ENCODE measurements at regions not wholly inside any gene's neighbourhood (a gene's known extent, or its start where the extent isn't known, plus 50 kb on each side); places are given as distances from the start of the nearest gene placed in this dataset.

- Mint-ChIP-seq H3K27me3 (no peaks in the 10 kb centered on the region), H3K36me3 (no peaks in the 10 kb centered on the region), H3K9me3 (peaks cover 19% of the 10 kb centered on the region), H3K4me1 (ENCODE audit: unreplicated experiment) (peaks cover 7% of the 10 kb centered on the region), H3K27ac (no peak overlapping the region), H3K4me3 (no peak overlapping the region)
- TF ChIP-seq CTCF (conservative IDR thresholded peaks at IDR 0.05): no peak
- no peak for DNase-seq (ENCODE audit: extremely low spot score, unreplicated experiment)
These were observed 248.8 kb downstream of the SLITRK5 start for GRCh38 chr13:87919956-87920355.

DNA sequence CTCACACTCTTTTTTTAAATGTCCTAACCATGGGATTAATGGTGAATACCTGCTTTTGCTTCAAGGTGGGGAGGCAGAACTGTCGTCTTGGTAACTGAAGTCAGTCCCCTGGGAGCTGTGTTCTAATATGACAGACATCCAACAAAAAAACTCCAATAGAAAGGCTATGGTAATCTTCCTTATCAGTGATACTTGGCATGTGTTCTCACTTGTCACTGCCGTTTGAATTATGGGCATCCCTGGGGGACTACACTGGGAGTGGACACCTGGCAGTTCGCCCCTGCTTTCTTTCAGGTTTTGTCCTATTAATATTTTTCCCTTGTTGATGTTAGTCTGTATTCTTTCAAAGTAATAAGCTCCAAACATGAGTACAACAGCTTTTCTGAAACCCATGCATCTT lies 252.6 kb downstream of the SLITRK5 start:
- Mint-ChIP-seq H3K9me3 (peaks cover 19% of the 10 kb centered on the region), H3K27ac (no peak overlapping the region), H3K4me3 (no peak overlapping the region), H3K4me1 (ENCODE audit: unreplicated experiment) (peaks cover 7% of the 10 kb centered on the region), H3K27me3 (no peaks in the 10 kb centered on the region), H3K36me3 (no peaks in the 10 kb centered on the region)
- TF ChIP-seq CTCF (conservative IDR thresholded peaks at IDR 0.05): no peak
- no peak for DNase-seq (ENCODE audit: extremely low spot score, unreplicated experiment)

DNA sequence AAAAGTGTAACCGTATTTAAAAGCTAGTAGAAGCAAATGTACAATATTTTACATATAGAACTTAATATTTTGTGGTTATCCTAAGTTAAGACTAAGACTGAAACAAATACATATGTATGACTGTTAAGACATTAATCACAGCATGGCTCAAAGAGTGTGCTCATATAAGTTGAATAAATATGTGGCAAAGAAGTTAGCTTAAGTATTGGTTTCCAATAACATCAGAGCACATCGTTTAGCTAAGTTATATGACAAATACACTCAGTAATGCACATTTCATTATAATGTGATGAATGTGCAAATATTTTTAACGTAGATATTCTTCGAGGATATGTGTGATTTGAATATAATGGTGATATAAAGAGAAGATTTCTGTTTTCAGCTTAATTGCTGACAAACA lies 253.8 kb downstream of the SLITRK5 start:
- H3K4me3 Mint-ChIP-seq: no peak overlapping the region
- no peak overlapping the region for H3K27ac Mint-ChIP-seq
- H3K9me3 Mint-ChIP-seq: peaks cover 19% of the 10 kb centered on the region
- DNase-seq (ENCODE audit: extremely low spot score, unreplicated experiment): no peak
- H3K36me3 Mint-ChIP-seq: no peaks in the 10 kb centered on the region
- no peaks in the 10 kb centered on the region for H3K27me3 Mint-ChIP-seq
- H3K4me1 Mint-ChIP-seq (ENCODE audit: unreplicated experiment): peaks cover 7% of the 10 kb centered on the region
- TF ChIP-seq CTCF (conservative IDR thresholded peaks at IDR 0.05): no peak

GRCh38 chr13:87940776-87941175 lies 269.6 kb downstream of the SLITRK5 start:
- TF ChIP-seq CTCF (conservative IDR thresholded peaks at IDR 0.05): no peak
- Mint-ChIP-seq H3K27me3 (no peaks in the 10 kb centered on the region), H3K36me3 (no peaks in the 10 kb centered on the region), H3K9me3 (no peaks in the 10 kb centered on the region), H3K27ac (no peak overlapping the region), H3K4me3 (no peak overlapping the region), H3K4me1 (ENCODE audit: unreplicated experiment) (no peaks in the 10 kb centered on the region)
- DNase-seq (ENCODE audit: extremely low spot score, unreplicated experiment): no peak

DNA sequence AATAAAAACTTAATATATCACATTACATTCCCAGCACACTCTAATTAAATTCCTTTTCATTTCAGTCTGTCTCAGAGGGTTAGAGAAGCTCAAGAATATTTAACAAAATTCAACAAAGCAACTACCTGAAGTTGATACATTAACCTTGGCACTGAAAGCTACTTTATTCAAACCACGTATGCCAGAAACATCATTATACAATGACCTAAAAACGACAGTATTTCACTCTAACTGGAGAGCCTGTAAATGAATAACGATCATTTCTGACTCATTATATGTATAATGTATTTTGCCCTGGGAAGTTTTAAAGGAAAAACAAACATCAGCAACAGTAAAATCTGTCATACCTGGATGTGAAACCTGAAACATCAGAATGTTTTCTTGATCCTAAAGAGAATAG lies 270.1 kb downstream of the SLITRK5 start:
- Mint-ChIP-seq H3K9me3 (no peaks in the 10 kb centered on the region), H3K27me3 (no peaks in the 10 kb centered on the region), H3K36me3 (no peaks in the 10 kb centered on the region), H3K4me1 (ENCODE audit: unreplicated experiment) (no peaks in the 10 kb centered on the region), H3K27ac (no peak overlapping the region), H3K4me3 (no peak overlapping the region)
- DNase-seq (ENCODE audit: extremely low spot score, unreplicated experiment): no peak
- TF ChIP-seq CTCF (conservative IDR thresholded peaks at IDR 0.05): no peak

DNA sequence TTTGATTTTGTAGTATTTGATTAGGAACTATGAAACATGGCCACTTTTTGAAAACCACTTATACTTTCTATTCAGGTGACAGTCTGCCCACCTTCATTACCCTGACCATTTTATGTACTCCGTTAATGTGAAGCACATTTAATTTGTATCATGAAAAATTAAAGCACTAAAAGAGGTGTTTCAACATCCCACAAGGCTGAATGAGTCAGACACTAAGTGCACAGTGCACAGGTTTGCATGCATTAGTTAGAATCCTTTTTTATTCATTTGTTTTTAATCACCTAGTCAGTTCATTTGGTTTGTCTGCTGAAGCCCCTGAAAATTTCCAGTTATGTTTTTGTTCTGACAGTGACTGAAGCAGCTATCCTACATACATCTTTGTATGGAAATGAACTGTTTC lies 271.0 kb downstream of the SLITRK5 start:
- no peak for DNase-seq (ENCODE audit: extremely low spot score, unreplicated experiment)
- TF ChIP-seq CTCF (conservative IDR thresholded peaks at IDR 0.05): no peak
- no peak overlapping the region for H3K27ac Mint-ChIP-seq
- no peaks in the 10 kb centered on the region for H3K27me3 Mint-ChIP-seq
- no peaks in the 10 kb centered on the region for H3K9me3 Mint-ChIP-seq
- no peaks in the 10 kb centered on the region for H3K4me1 Mint-ChIP-seq (ENCODE audit: unreplicated experiment)
- no peaks in the 10 kb centered on the region for H3K36me3 Mint-ChIP-seq
- no peak overlapping the region for H3K4me3 Mint-ChIP-seq

All from type B pancreatic cell (in vitro differentiated cells).